NCI-H187 (cell line): ENCODE measurements at regions not wholly inside any gene's neighbourhood (a gene's known extent, or its start where the extent isn't known, plus 50 kb on each side); places are given as distances from the start of the nearest gene placed in this dataset.

Experiments
- DNase-seq, 2 experiments: peaks; one replicate each; lab custom pipeline; 2025; lab: John Stamatoyannopoulos, UW

GRCh38 chr9:81259896-81260295, 429.5 kb downstream of the TLE1 start:
- no peak for DNase-seq

- DNase-seq = no peak
Observed at GRCh38 chr9:81256368-81256767, 433.0 kb downstream of the TLE1 start.

- DNase-seq = no peak
Observed at GRCh38 chr9:81250606-81251005, 438.7 kb downstream of the TLE1 start.

GRCh38 chr9:81250041-81250440, 439.3 kb downstream of the TLE1 start:
- no peak for DNase-seq

GRCh38 chr9:81245254-81245956, 443.9 kb downstream of the TLE1 start:
- DNase-seq = no peak

GRCh38 chr9:81244631-81245030, 444.7 kb downstream of the TLE1 start:
- no peak for DNase-seq

GRCh38 chr9:81242866-81243265, 446.5 kb downstream of the TLE1 start:
- no peak for DNase-seq

- DNase-seq = no peak
Observed at GRCh38 chr9:81239388-81239787, 450.0 kb downstream of the TLE1 start.

GRCh38 chr9:81237565-81238231, 451.6 kb downstream of the TLE1 start:
- no peak for DNase-seq

- no peak for DNase-seq
Observed at GRCh38 chr9:81234924-81235610, 454.3 kb downstream of the TLE1 start.

GRCh38 chr9:81231011-81231410, 458.3 kb downstream of the TLE1 start:
- no peak for DNase-seq

- no peak for DNase-seq
Observed at GRCh38 chr9:81227507-81228245, 461.7 kb downstream of the TLE1 start.

- DNase-seq = no peak
Observed at GRCh38 chr9:81225596-81225995, 463.8 kb downstream of the TLE1 start.

GRCh38 chr9:81224166-81225081, 464.9 kb downstream of the TLE1 start:
- no peak for DNase-seq

- no peak for DNase-seq
Observed at GRCh38 chr9:81214975-81215374, 474.4 kb downstream of the TLE1 start.

- DNase-seq = no peak
Observed at GRCh38 chr9:81213456-81213855, 475.9 kb downstream of the TLE1 start.

- DNase-seq = no peak
Observed at GRCh38 chr9:81211741-81212140, 477.6 kb downstream of the TLE1 start.

- DNase-seq = no peak
Observed at GRCh38 chr9:81207651-81208050, 481.7 kb downstream of the TLE1 start.

- no peak for DNase-seq
Observed at GRCh38 chr9:81202292-81202691, 487.1 kb downstream of the TLE1 start.

GRCh38 chr9:81195206-81195605, 494.1 kb downstream of the TLE1 start:
- DNase-seq = no peak
